CD4-positive, alpha-beta memory T cell (primary cell): ENCODE measurements at regions not wholly inside any gene's neighbourhood (a gene's known extent, or its start where the extent isn't known, plus 50 kb on each side); places are given as distances from the start of the nearest gene placed in this dataset.

Source experiments
- CTCF ChIA-PET: fragments of 350-600 bp; sonication (Branson Sonifier 250); formaldehyde crosslinking; loops from one replicate; lab custom pipeline; 2021; ENCODE audit warnings: inconsistent platforms; ENCODE audit not compliant: partially characterized antibody; lab: Charles Lee
- POLR2A ChIA-PET: fragments of 350-600 bp; sonication (Branson Sonifier 250); formaldehyde crosslinking; loops from one replicate; lab custom pipeline; 2021; ENCODE audit not compliant: partially characterized antibody; lab: Charles Lee
- DNase-seq, 5 donors: peaks; one replicate each; pipeline versions ENCODE4 v3.0.0 to v3.0.0-alpha.2; 2020 to 2022; ENCODE audit warnings: mixed read lengths in 1 of 5
- H3K27ac ChIP-seq: one replicate; pipeline ENCODE4 v1.7.0; 2013; ENCODE audit warnings: low read depth, low read length
- H3K27me3 ChIP-seq: 2 replicates; pipeline ENCODE4 v1.7.0; 2013; ENCODE audit warnings: mild to moderate bottlenecking, low read length, moderate library complexity; ENCODE audit not compliant: insufficient read depth
- H3K36me3 ChIP-seq: 2 replicates; pipeline ENCODE4 v1.7.0; 2013; ENCODE audit warnings: mild to moderate bottlenecking, low read length, moderate library complexity; ENCODE audit not compliant: insufficient read depth
- H3K4me1 ChIP-seq: 2 replicates; pipeline ENCODE4 v1.7.0; 2013; ENCODE audit warnings: mild to moderate bottlenecking, low read length, moderate library complexity; ENCODE audit not compliant: insufficient read depth
- H3K4me3 ChIP-seq, 2 donors: one replicate each; pipeline ENCODE4 v1.7.0; 2013; ENCODE audit warnings: low read length in 2 of 2, mild to moderate bottlenecking in 1 of 2
- H3K9me3 ChIP-seq, 2 donors: one replicate each; pipeline ENCODE4 v1.7.0; 2013; ENCODE audit warnings: low read length in 2 of 2, control low read depth in 1 of 2; ENCODE audit not compliant: control insufficient read depth in 1 of 2
- H3K27ac Mint-ChIP-seq, 7 donors: one replicate each; pipeline ENCODE4 v1.8.0; 2020 to 2021; ENCODE audit warnings: mixed read lengths in 7 of 7, mild to moderate bottlenecking in 6 of 7, inconsistent platforms in 3 of 7, moderate library complexity in 3 of 7
- H3K27me3 Mint-ChIP-seq, 2 donors: one replicate each; pipeline ENCODE4 v1.8.0; 2020 to 2021; ENCODE audit warnings: mixed read lengths in 2 of 2
- H3K36me3 Mint-ChIP-seq, 2 donors: one replicate each; pipeline ENCODE4 v1.8.0; 2020 to 2021; ENCODE audit warnings: mixed read lengths in 2 of 2, inconsistent platforms in 1 of 2, mild to moderate bottlenecking in 1 of 2
- H3K4me1 Mint-ChIP-seq, 4 donors: one replicate each; pipeline ENCODE4 v1.8.0; 2020 to 2021; ENCODE audit warnings: mixed read lengths in 4 of 4, mild to moderate bottlenecking in 1 of 4
- H3K4me3 Mint-ChIP-seq, 8 donors: one replicate each; pipeline ENCODE4 v1.8.0; 2020 to 2021; ENCODE audit warnings: mixed read lengths in 8 of 8, mild to moderate bottlenecking in 7 of 8, moderate library complexity in 6 of 8, inconsistent platforms in 3 of 8
- H3K9me3 Mint-ChIP-seq, 8 donors: one replicate each; pipeline ENCODE4 v1.8.0; 2020 to 2021; ENCODE audit warnings: mixed read lengths in 8 of 8, mild to moderate bottlenecking in 5 of 8, inconsistent platforms in 3 of 8, moderate library complexity in 1 of 8
- intact Hi-C: fragments of 100-400 bp; cut with micrococcal nuclease; formaldehyde crosslinking; loops from one replicate; pipeline ENCODE4 v1.15.1; 2023

DNA sequence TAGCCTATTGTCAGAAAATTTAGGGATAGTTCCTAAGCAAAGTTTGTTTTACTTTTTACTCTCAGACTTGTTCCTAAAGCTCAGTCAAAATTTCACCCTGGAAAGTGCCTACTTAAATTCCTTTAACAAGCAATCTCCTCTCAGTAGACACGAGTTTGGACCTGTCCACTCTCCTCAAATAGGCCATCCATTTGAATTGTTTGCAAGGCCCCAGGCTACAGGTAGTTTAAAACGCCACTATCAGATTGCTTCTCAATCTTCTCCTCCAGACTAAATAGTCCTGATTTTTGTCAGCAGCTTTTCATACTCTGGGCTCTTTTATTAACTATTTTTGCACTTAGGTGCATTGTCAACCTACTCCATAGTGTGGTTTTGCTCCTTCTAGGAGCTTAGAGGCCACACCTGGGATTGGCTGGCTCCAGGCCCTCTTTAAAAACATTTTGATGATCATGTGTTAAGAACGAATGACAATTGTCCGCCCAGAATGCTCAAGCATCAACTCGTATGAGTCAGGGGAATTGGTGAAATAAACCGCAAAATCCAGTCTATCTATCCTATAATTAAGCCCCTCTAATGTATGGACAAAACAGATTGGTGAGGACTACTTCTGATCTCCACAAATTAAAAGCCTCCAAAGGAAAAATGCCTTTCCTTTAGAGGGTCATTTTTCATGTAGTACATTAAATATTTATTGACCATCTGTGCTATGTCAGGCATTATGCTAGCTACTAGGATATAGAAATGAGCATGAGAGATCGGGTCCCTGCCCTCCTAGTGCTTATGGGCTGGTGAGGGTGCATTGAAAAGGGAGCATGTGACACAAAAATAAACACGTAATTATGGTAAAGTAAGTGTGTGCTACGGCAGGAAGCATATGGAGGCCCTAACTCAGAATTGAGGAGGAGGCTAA, 333.8 kb upstream of the TNP1 start:
- Mint-ChIP-seq H3K9me3 (peaks cover 0 to 6% (median 1%) of the 10 kb centered on the region in 8 donors), H3K4me1 (no peaks in the 10 kb centered on the region)
- CTCF ChIA-PET: no interaction called here

DNA sequence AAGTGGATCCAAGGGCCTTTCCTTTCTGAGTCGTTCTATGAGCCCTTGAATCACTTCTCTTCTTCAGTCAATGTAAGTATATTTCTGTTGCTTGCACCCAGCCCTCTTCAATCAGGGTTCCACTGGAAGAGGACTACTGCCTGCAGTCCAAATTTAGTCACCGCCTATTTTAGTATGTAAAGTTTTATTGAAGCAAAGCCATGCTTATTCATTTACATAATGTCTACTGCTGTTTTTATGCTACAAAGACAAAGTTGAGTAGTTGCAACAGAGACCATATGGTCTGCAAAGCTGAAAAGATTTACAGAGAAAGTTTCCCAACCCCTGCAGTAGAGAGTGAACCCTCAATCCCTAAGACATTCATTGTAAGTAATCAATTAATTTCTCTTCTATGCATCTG, 332.5 kb upstream of the TNP1 start:
- H3K9me3 ChIP-seq: peaks cover 0 to 6% of the 10 kb centered on the region in 2 donors
- Mint-ChIP-seq H3K27ac (no peak overlapping the region), H3K4me1 (no peaks in the 10 kb centered on the region), H3K27me3 (no peaks in the 10 kb centered on the region), H3K4me3 (no peak overlapping the region), H3K36me3 (peaks cover 0 to 3% of the 10 kb centered on the region in 2 donors), H3K9me3 (peaks cover 0 to 4% (median 0%) of the 10 kb centered on the region in 8 donors)
- H3K4me1 ChIP-seq: no peaks in the 10 kb centered on the region
- H3K27ac ChIP-seq: no peak overlapping the region
- ChIA-PET CTCF (no interaction called here), POLR2A (no interaction called here)
- no peaks in the 10 kb centered on the region for H3K27me3 ChIP-seq
- H3K36me3 ChIP-seq: no peaks in the 10 kb centered on the region
- no peak overlapping the region for H3K4me3 ChIP-seq
- no peak for DNase-seq
- intact Hi-C loops: no loop called here

More for the DNA sequence above, 333.8 kb upstream of the TNP1 start:
- POLR2A ChIA-PET: no interaction called here
- peaks cover 0 to 6% of the 10 kb centered on the region in 2 donors for H3K9me3 ChIP-seq
- no peaks in the 10 kb centered on the region for H3K36me3 ChIP-seq
- no peaks in the 10 kb centered on the region for H3K27me3 ChIP-seq
- Mint-ChIP-seq H3K27ac (no peak overlapping the region), H3K4me3 (no peak overlapping the region), H3K36me3 (peaks cover 0 to 3% of the 10 kb centered on the region in 2 donors), H3K27me3 (no peaks in the 10 kb centered on the region)
- no peak for DNase-seq
- no peak overlapping the region for H3K4me3 ChIP-seq
- no peak overlapping the region for H3K27ac ChIP-seq
- H3K4me1 ChIP-seq: no peaks in the 10 kb centered on the region
- intact Hi-C loops: no loop called here

DNA sequence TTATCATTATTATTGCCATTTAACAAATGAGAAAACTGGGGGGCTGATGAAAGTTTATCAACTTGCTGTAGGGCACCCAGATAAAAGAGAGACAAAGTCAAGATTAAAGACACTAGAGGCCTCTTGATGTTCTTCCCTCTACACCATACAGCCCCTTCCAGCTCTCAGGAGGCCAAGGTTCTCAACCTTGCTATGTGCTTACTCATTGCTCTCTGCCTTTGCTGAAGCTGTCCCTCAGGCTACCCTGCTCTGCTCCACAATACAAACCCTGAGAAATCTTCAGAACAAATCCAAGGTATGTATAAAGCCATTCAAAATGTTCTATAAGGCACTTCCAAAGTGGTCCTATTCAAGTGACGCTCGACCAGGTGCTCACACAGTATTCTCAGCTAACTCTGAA, 329.9 kb upstream of the TNP1 start:
- no peaks in the 10 kb centered on the region for H3K4me1 ChIP-seq
- Mint-ChIP-seq H3K4me3 (no peak overlapping the region), H3K27me3 (no peaks in the 10 kb centered on the region), H3K4me1 (no peaks in the 10 kb centered on the region), H3K36me3 (no peaks in the 10 kb centered on the region), H3K9me3 (peaks cover 0 to 4% (median 0%) of the 10 kb centered on the region in 8 donors), H3K27ac (no peak overlapping the region)
- H3K9me3 ChIP-seq: no peaks in the 10 kb centered on the region
- H3K27me3 ChIP-seq: no peaks in the 10 kb centered on the region
- CTCF ChIA-PET: no interaction called here
- no peak overlapping the region for H3K4me3 ChIP-seq
- H3K36me3 ChIP-seq: no peaks in the 10 kb centered on the region
- H3K27ac ChIP-seq: no peak overlapping the region
- intact Hi-C loops: no loop called here
- DNase-seq: no peak
- POLR2A ChIA-PET: no interaction called here

DNA sequence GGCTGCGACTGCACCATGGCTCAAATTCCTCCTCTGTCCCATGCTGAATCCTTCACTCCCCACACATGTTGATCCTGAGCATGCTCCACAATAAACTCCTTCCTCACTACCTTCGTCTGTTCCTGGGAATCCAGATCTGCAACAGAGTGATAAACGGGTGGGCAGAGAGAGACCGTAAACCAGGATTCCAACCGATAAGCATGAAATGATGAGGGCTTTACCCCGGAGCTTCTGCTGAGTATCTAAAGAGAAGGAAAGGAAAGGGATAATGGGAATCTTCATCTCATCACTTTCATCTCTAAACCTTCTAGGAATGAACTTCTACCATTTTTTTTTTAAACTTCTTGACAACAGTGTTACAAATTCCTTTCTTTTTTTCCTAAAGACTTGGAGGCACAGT, 329.3 kb upstream of the TNP1 start:
- CTCF ChIA-PET: no interaction called here
- H3K27me3 Mint-ChIP-seq: no peaks in the 10 kb centered on the region
- H3K27ac Mint-ChIP-seq: no peak overlapping the region
- POLR2A ChIA-PET: no interaction called here
- H3K4me1 Mint-ChIP-seq: no peaks in the 10 kb centered on the region
- H3K4me3 Mint-ChIP-seq: no peak overlapping the region
- Histone ChIP-seq H3K4me3 (no peak overlapping the region), H3K36me3 (no peaks in the 10 kb centered on the region), H3K27me3 (no peaks in the 10 kb centered on the region), H3K27ac (no peak overlapping the region), H3K9me3 (no peaks in the 10 kb centered on the region), H3K4me1 (no peaks in the 10 kb centered on the region)
- H3K9me3 Mint-ChIP-seq: peaks cover 0 to 4% (median 0%) of the 10 kb centered on the region in 8 donors
- intact Hi-C loops: no loop called here
- H3K36me3 Mint-ChIP-seq: no peaks in the 10 kb centered on the region
- DNase-seq: no peak

DNA sequence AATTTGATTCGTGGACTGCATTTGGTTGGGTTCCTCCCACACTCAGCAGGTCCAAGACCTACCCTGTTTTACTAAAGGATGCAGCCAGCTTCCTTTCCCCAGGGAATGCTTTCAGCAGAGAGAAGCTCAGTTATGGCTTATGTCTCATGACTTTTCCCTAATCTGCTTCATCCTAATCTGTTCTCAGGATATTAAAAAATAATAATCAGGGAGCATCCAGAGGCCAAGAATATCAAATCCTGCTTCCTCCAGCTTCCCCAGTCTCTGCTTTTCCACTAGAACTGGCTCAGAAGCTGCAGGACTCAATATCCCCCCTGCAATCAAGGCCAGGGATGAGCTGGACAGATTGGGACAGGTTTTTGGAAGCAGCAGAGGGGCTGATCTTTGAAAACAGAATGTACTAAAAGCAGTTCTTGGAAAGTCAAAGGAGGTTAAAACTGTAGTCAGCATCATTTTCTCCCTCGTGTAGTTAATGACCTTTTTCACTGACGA, 326.9 kb upstream of the TNP1 start:
- H3K27ac Mint-ChIP-seq: no peak overlapping the region
- CTCF ChIA-PET: no interaction called here
- POLR2A ChIA-PET: no interaction called here
- no peak overlapping the region for H3K27ac ChIP-seq
- no peaks in the 10 kb centered on the region for H3K9me3 ChIP-seq
- intact Hi-C loops: no loop called here
- H3K27me3 Mint-ChIP-seq: no peaks in the 10 kb centered on the region
- no peaks in the 10 kb centered on the region for H3K4me1 ChIP-seq
- H3K4me3 Mint-ChIP-seq: no peak overlapping the region
- H3K27me3 ChIP-seq: no peaks in the 10 kb centered on the region
- H3K4me1 Mint-ChIP-seq: no peaks in the 10 kb centered on the region
- no peaks in the 10 kb centered on the region for H3K36me3 Mint-ChIP-seq
- no peak overlapping the region for H3K4me3 ChIP-seq
- no peaks in the 10 kb centered on the region for H3K36me3 ChIP-seq
- peaks cover 0 to 2% (median 0%) of the 10 kb centered on the region in 8 donors for H3K9me3 Mint-ChIP-seq
- DNase-seq: no peak

DNA sequence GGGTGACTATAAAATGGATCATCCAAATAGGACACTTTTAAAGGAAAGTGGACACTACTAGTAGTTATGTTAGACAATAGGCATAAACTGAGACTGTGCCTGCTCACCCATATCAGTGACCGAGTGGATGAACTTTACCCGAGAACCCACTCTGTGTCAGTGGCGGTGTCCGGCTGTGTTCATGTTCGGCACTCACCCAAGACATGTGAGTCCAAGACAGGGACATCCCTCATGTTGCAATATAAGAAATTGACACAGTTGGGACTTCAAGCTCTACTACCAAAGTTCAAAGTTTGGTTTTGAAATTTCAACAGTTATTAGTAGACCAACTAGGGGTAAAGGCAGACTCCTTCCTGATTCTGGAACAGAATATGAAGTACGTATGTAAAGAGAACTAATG, 326.3 kb upstream of the TNP1 start:
- Mint-ChIP-seq H3K4me3 (no peak overlapping the region), H3K36me3 (no peaks in the 10 kb centered on the region)
- intact Hi-C loops: no loop called here

DNA sequence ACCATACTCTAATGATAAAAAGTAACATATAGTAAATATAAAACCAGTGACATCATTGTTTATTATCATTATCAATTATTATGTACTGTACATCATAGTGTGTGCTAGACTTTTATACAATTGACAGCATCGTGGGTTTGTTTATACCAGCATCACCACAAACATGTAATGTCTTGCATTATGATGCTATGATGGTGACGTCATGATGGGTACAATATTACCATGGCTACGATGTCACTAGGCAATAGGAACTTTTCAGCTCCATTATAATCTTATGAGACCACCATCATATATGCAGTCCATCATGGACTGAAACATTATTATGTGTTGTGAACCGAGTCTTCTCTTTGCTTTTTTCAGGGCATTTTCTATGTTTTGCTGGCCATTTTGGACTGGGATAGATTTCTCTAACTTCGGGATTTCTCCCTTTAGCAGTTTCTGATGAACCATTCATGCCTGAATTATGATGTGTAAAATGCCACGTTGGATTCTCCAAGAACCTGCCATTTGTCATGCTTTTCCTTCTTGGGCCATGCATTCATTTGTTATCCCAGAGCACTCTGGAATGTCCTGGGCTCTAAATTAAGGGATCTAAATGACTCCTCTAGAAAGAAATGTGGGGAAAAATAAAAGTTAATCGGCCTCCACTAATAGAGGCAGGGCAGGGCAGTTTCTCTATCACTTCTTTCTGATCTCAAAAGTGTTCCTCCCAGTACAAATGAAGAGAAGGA, 325.6 kb upstream of the TNP1 start:
- Histone ChIP-seq H3K36me3 (no peaks in the 10 kb centered on the region), H3K4me3 (no peak overlapping the region), H3K27ac (no peak overlapping the region), H3K9me3 (no peaks in the 10 kb centered on the region), H3K4me1 (no peaks in the 10 kb centered on the region), H3K27me3 (no peaks in the 10 kb centered on the region)
- CTCF ChIA-PET: no interaction called here
- no peaks in the 10 kb centered on the region for H3K4me1 Mint-ChIP-seq
- intact Hi-C loops: no loop called here
- POLR2A ChIA-PET: no interaction called here
- no peaks in the 10 kb centered on the region for H3K9me3 Mint-ChIP-seq
- no peak overlapping the region for H3K27ac Mint-ChIP-seq
- no peak overlapping the region for H3K4me3 Mint-ChIP-seq
- no peaks in the 10 kb centered on the region for H3K36me3 Mint-ChIP-seq
- no peak for DNase-seq
- H3K27me3 Mint-ChIP-seq: no peaks in the 10 kb centered on the region

More for the DNA sequence above, 326.3 kb upstream of the TNP1 start:
- H3K4me1 Mint-ChIP-seq: no peaks in the 10 kb centered on the region
- CTCF ChIA-PET: no interaction called here
- peaks cover 0 to 2% (median 0%) of the 10 kb centered on the region in 8 donors for H3K9me3 Mint-ChIP-seq
- DNase-seq: no peak
- no peak overlapping the region for H3K27ac ChIP-seq
- H3K4me1 ChIP-seq: no peaks in the 10 kb centered on the region
- POLR2A ChIA-PET: no interaction called here
- H3K36me3 ChIP-seq: no peaks in the 10 kb centered on the region
- H3K4me3 ChIP-seq: no peak overlapping the region
- H3K27ac Mint-ChIP-seq: no peak overlapping the region
- no peaks in the 10 kb centered on the region for H3K27me3 ChIP-seq
- no peaks in the 10 kb centered on the region for H3K9me3 ChIP-seq
- no peaks in the 10 kb centered on the region for H3K27me3 Mint-ChIP-seq
